PC-9 (cell line): ENCODE measurements at regions not wholly inside any gene's neighbourhood (a gene's known extent, or its start where the extent isn't known, plus 50 kb on each side); places are given as distances from the start of the nearest gene placed in this dataset.

Experiments used
- EZH2 ChIP-seq: fragments of 200-600 bp; sonication (generic); IDR thresholded peaks from 2 replicates; pipeline ENCODE4 v1.8.0; 2017; ENCODE audit warnings: antibody characterized with exemption, low read depth
- TF ChIP-seq, protein P1 (sequence below): fragments of 200-600 bp; sonication (generic); conservative IDR thresholded peaks from 2 replicates; pipeline ENCODE4 v1.6.1; 2017; ENCODE audit warnings: mixed run types, antibody characterized with exemption, mild to moderate bottlenecking, moderate library complexity

DNA sequence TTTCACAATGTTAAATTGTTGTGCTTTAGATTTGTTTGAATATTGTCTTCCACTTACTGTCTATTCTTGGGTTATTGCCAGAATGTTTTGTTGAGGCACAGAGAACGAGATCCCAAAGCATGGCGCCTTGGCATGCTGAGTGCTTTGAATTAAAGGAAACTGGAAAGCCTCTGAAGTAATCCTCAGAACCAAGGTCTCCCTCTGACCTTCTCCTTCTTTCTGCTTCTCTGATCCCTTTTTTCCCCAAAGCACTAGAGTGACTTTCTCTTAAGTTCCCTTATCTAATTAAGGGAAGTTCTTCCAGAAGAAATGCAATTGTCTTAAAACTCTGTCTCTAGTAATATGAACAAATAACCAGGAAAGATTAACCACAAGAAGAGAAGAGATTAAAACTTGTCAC lies 214.7 kb downstream of the SPP2 start:
- TF ChIP-seq, protein P1, sequence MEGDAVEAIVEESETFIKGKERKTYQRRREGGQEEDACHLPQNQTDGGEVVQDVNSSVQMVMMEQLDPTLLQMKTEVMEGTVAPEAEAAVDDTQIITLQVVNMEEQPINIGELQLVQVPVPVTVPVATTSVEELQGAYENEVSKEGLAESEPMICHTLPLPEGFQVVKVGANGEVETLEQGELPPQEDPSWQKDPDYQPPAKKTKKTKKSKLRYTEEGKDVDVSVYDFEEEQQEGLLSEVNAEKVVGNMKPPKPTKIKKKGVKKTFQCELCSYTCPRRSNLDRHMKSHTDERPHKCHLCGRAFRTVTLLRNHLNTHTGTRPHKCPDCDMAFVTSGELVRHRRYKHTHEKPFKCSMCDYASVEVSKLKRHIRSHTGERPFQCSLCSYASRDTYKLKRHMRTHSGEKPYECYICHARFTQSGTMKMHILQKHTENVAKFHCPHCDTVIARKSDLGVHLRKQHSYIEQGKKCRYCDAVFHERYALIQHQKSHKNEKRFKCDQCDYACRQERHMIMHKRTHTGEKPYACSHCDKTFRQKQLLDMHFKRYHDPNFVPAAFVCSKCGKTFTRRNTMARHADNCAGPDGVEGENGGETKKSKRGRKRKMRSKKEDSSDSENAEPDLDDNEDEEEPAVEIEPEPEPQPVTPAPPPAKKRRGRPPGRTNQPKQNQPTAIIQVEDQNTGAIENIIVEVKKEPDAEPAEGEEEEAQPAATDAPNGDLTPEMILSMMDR, result no peak
- no peak for TF ChIP-seq EZH2
